CD4-positive, alpha-beta T cell (primary cell): ENCODE measurements at regions not wholly inside any gene's neighbourhood (a gene's known extent, or its start where the extent isn't known, plus 50 kb on each side); places are given as distances from the start of the nearest gene placed in this dataset.

Experiments used
- ATAC-seq: fragments of 200-7000 bp; cut with Tn5 transposase; one replicate; pipeline ENCODE4 v1.10.0; 2022; ENCODE audit warnings: mild to moderate bottlenecking; ENCODE audit not compliant: poor library complexity
- CTCF ChIA-PET: fragments of 350-600 bp; sonication (Branson Sonifier 250); formaldehyde crosslinking; loops from one replicate; lab custom pipeline; 2021; ENCODE audit warnings: antibody characterized with exemption, inconsistent platforms; lab: Charles Lee
- POLR2A ChIA-PET: fragments of 350-600 bp; sonication (Branson Sonifier 250); formaldehyde crosslinking; loops from one replicate; lab custom pipeline; 2021; ENCODE audit warnings: antibody characterized with exemption, inconsistent platforms; lab: Charles Lee
- DNase-seq, 14 experiments: peaks; one replicate each; pipeline ENCODE4 v3.0.0-alpha.2; 2013 to 2020; ENCODE audit warnings: mixed read lengths in 2 of 14
- H3K27ac ChIP-seq, 2 donors: one replicate each; pipeline versions ENCODE4 v1.5.1 to v1.7.0; 2013; ENCODE audit warnings: low read length in 2 of 2, low read depth in 1 of 2, mild to moderate bottlenecking in 1 of 2
- H3K27me3 ChIP-seq, 2 experiments: 1 replicate in 1 of 2; 2 replicates in 1 of 2; pipeline versions ENCODE4 v1.6.1 to v1.7.0; 2013; ENCODE audit warnings: low read length in 2 of 2, control low read depth in 1 of 2, mild to moderate bottlenecking in 1 of 2, moderate library complexity in 1 of 2; ENCODE audit not compliant: insufficient read depth in 2 of 2, control insufficient read depth in 1 of 2
- H3K36me3 ChIP-seq: one replicate; pipeline ENCODE4 v1.6.1; 2013; ENCODE audit warnings: low read length, control low read depth; ENCODE audit not compliant: insufficient read depth
- H3K4me1 ChIP-seq: one replicate; pipeline ENCODE4 v1.6.1; 2013; ENCODE audit warnings: low read length, control low read depth; ENCODE audit not compliant: insufficient read depth
- H3K4me3 ChIP-seq: one replicate; pipeline ENCODE4 v1.5.1; 2013; ENCODE audit warnings: mild to moderate bottlenecking, low read length, moderate library complexity
- H3K9me3 ChIP-seq, 2 experiments: 1 replicate in 1 of 2; 2 replicates in 1 of 2; pipeline versions ENCODE4 v1.6.1 to v1.7.0; 2013; ENCODE audit warnings: low read length in 2 of 2, mild to moderate bottlenecking in 2 of 2, control low read depth in 1 of 2, moderate library complexity in 1 of 2; ENCODE audit not compliant: control insufficient read depth in 1 of 2, insufficient read depth in 1 of 2
- H3K27ac Mint-ChIP-seq: one replicate; pipeline ENCODE4 v1.8.0; 2020; ENCODE audit warnings: mixed read lengths
- H3K27me3 Mint-ChIP-seq: one replicate; pipeline ENCODE4 v1.8.0; 2021; ENCODE audit warnings: mixed read lengths
- H3K36me3 Mint-ChIP-seq: one replicate; pipeline ENCODE4 v1.8.0; 2021; ENCODE audit warnings: low read depth, mixed read lengths
- H3K4me1 Mint-ChIP-seq: one replicate; pipeline ENCODE4 v1.8.0; 2021; ENCODE audit warnings: low read depth, mixed read lengths
- H3K4me3 Mint-ChIP-seq: one replicate; pipeline ENCODE4 v1.8.0; 2020; ENCODE audit warnings: mild to moderate bottlenecking, mixed read lengths
- H3K9me3 Mint-ChIP-seq: one replicate; pipeline ENCODE4 v1.8.0; 2020; ENCODE audit warnings: mixed read lengths
- CTCF ChIP-seq: fragments of 200-600 bp; IDR thresholded peaks from one replicate; pipeline ENCODE4 v1.8.0; 2022; ENCODE audit warnings: antibody characterized with exemption, mild to moderate bottlenecking
- intact Hi-C, 2 experiments: fragments of 100-400 bp; cut with DNase I in 1 of 2; cut with micrococcal nuclease in 1 of 2; formaldehyde crosslinking; loops; one replicate each; pipeline versions ENCODE4 v1.15.1 to v1.9.0; 2023 to 2025; cut with DNase I, micrococcal nuclease

DNA sequence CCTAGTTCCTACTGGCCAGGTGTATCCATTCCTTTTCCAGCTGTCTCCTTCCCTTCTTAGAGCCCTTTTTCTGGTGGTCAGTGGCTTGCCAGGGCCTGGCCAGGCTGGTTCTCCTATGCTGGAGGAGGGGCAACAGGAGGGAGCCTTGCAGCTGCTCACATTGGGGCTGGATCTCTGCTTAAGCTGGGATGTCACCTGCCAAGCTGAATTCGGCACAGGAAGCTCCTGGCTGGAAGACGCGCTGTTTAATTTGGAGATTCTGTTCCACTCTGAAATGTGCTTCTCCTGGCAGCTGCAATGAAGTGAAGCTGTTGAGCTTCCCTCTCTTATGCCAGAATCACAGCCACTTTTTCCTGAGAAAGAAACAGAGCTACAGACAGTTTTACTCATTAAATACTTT, 56.0 kb upstream of the POU3F1 start:
- Histone ChIP-seq H3K4me3 (no peak overlapping the region), H3K27me3 (peaks cover 0 to 7% of the 10 kb centered on the region in 2 experiments), H3K9me3 (no peaks in the 10 kb centered on the region), H3K36me3 (no peaks in the 10 kb centered on the region), H3K27ac (no peak overlapping the region), H3K4me1 (no peaks in the 10 kb centered on the region)
- no peak overlapping the region for H3K4me3 Mint-ChIP-seq
- ChIA-PET POLR2A (no interaction called here), CTCF (no interaction called here)
- intact Hi-C loops: no loop called here
- DNase-seq (no peak), ATAC-seq (no peak)
- no peak overlapping the region for H3K27ac Mint-ChIP-seq
- H3K36me3 Mint-ChIP-seq: no peaks in the 10 kb centered on the region
- H3K27me3 Mint-ChIP-seq: peaks cover 19% of the 10 kb centered on the region
- no peak for TF ChIP-seq CTCF
- H3K9me3 Mint-ChIP-seq: no peaks in the 10 kb centered on the region
- no peaks in the 10 kb centered on the region for H3K4me1 Mint-ChIP-seq

DNA sequence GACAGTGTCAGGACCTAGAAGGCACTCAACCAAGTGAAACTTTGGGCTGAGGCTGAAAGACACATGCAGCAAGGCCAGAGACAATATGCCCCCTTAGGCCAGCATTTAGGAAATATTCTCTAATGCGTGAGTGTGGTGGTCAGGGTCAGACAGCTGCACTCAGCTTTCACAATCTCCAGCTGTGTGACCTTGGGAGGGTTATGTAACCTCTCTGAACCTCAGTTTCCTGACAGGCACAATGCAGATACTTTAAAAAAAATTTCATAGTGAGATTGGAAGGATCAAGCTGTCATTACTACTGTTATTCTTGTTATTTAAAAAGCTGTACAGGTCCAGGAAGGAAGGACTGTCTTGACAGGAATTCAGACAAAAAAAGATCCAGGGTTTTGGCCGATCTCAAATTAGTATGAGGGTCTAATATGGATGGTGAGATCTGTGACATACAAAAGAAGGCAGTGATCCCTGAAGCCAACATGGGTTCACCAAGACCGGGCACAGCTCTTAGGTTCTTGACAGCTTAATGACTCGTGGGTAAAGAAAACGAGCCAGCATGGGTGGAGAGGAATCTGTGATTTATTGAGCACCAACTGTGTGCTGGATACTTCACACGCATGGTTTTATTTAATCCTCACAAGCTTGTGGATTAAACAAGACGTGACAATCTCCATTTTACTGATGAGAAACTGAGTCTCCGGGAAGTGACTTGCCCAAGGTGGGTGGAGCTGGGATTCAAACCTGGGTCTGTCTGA, 54.6 kb upstream of the POU3F1 start:
- H3K4me1 Mint-ChIP-seq: no peaks in the 10 kb centered on the region
- POLR2A ChIA-PET: no interaction called here

DNA sequence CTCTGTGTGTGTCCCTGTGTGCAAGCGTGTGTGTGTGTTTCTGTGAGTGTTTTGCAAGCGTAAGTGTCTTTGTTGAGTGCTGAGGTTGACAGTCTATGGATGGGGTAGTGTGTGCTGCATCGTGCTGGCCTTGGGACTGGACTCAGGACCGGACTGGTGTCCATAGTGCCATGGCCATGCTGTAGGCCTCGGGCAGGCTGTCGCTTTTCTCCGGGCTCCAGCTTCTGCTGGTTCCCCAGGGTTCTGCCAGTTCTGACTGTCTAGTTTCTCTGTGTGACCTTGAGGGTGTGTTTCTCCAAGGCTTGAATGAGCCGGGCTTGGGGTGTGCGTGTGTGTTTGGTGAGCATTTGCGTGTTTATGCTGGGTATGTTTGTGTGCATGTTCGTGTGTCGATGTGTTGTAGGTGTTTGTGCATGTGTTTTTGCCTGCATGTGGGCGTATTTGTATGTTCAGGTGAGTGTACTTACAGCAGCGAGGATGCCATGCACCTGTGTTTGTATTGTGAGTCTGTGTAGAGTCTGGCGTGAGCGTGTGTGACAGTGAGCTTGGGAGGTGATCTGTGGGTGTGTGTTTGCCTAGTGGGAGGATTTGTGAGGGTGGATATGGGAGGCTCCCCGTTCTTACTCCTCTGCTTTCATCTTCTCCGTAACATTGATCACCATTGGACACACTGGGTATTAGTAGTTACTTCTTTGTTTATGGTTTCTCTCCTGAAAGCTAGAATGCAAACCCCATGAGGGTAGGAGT, 51.7 kb upstream of the POU3F1 start:
- Histone ChIP-seq H3K27ac (no peak overlapping the region), H3K4me1 (no peaks in the 10 kb centered on the region), H3K9me3 (no peaks in the 10 kb centered on the region), H3K36me3 (no peaks in the 10 kb centered on the region), H3K27me3 (peaks cover 0 to 7% of the 10 kb centered on the region in 2 experiments), H3K4me3 (no peak overlapping the region)
- Mint-ChIP-seq H3K4me1 (no peaks in the 10 kb centered on the region), H3K27ac (no peak overlapping the region), H3K4me3 (no peak overlapping the region), H3K27me3 (peaks cover 23% of the 10 kb centered on the region), H3K9me3 (no peaks in the 10 kb centered on the region), H3K36me3 (no peaks in the 10 kb centered on the region)
- DNase-seq (no peak), ATAC-seq (no peak)
- TF ChIP-seq CTCF: no peak
- CTCF ChIA-PET: no interaction called here
- POLR2A ChIA-PET: no interaction called here
- intact Hi-C loops: no loop called here

More for the DNA sequence above, 54.6 kb upstream of the POU3F1 start:
- H3K4me1 ChIP-seq: no peaks in the 10 kb centered on the region
- Mint-ChIP-seq H3K4me3 (no peak overlapping the region), H3K27me3 (peaks cover 12% of the 10 kb centered on the region), H3K27ac (no peak overlapping the region), H3K9me3 (no peaks in the 10 kb centered on the region), H3K36me3 (no peaks in the 10 kb centered on the region)
- ATAC-seq: no peak
- H3K9me3 ChIP-seq: no peaks in the 10 kb centered on the region
- no peak for TF ChIP-seq CTCF
- intact Hi-C loops: no loop called here
- no peak for DNase-seq
- H3K36me3 ChIP-seq: no peaks in the 10 kb centered on the region
- H3K4me3 ChIP-seq: no peak overlapping the region
- peaks cover 0 to 4% of the 10 kb centered on the region in 2 experiments for H3K27me3 ChIP-seq
- CTCF ChIA-PET: no interaction called here
- H3K27ac ChIP-seq: no peak overlapping the region
